GM18502 (cell line): ENCODE measurements at regions not wholly inside any gene's neighbourhood (a gene's known extent, or its start where the extent isn't known, plus 50 kb on each side); places are given as distances from the start of the nearest gene placed in this dataset.
A peak's percentile ranks its signal among the peaks of the same experiment; 100 is the strongest.

Experiments used
- ATAC-seq: cut with Tn5 transposase; IDR thresholded peaks from one replicate; pipeline ENCODE4 v1.9.1; 2021; ENCODE audit warnings: mild to moderate bottlenecking; ENCODE audit not compliant: unreplicated experiment, poor library complexity

- ATAC-seq: no peak
Observed at GRCh38 chr3:104796556-104796955, 570.2 kb upstream of the ALCAM start.

- ATAC-seq: no peak
Observed at GRCh38 chr3:104805042-104805441, 561.7 kb upstream of the ALCAM start.

- no peak for ATAC-seq
Observed at GRCh38 chr3:104805508-104805907, 561.2 kb upstream of the ALCAM start.

GRCh38 chr3:104810896-104811295 lies 555.8 kb upstream of the ALCAM start:
- no peak for ATAC-seq

DNA sequence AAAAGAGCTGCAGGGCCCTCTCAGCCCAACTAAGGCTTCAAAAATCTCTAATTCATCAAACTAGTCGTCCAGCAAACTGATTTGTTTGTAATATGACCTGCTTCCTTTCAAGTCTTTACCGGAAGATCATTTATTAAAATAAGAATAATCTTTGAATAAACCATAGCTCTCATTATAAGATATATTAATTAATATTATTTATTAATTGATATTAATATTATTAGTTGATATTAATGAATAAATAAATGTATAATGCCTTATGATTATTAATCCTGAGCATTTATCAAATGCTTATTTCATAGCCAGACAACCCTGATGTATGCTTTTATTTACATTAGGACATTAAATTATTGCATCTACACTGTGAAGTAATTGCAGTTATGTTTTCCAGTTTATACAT lies 550.7 kb upstream of the ALCAM start:
- no peak for ATAC-seq

GRCh38 chr3:104816716-104817115 lies 550.0 kb upstream of the ALCAM start:
- no peak for ATAC-seq

DNA sequence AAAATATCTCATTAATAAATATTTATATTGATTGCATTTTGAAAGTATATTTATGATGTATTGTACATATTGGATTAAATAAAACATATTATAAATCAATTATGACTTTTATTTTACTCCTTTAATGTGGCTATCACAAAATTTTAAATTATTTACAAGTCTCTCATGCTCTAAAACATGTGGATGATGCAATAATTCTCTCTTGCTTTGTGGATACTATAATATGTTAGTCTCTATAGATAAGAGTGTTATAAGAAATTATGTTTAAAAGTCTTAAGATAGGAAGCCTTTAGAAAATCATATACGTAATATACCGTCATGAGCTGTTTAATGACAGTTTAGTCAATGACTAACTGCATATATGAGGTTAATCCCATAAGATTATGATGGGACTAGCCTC lies 547.4 kb upstream of the ALCAM start:
- no peak for ATAC-seq

DNA sequence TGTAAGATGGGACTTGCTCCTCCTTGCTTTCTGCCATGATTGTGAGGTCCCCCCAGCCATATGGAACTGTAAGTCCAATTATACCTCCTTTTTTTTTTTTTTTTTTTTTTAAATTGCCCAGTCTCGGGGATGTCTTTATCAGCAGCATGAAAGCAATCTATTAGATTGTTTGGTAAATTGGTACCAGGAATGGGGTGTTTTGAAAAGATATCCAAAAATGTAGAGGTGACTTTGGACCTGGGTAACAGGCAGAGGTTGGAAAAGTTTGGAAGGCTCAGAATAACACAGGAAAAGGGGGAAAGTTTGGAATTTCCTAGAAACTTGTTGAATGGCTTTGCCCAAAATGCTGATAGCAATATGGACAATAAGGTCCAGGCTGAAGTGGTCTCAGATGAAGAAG lies 545.8 kb upstream of the ALCAM start:
- no peak for ATAC-seq

- ATAC-seq: no peak
Observed at GRCh38 chr3:104825116-104825515, 541.6 kb upstream of the ALCAM start.

DNA sequence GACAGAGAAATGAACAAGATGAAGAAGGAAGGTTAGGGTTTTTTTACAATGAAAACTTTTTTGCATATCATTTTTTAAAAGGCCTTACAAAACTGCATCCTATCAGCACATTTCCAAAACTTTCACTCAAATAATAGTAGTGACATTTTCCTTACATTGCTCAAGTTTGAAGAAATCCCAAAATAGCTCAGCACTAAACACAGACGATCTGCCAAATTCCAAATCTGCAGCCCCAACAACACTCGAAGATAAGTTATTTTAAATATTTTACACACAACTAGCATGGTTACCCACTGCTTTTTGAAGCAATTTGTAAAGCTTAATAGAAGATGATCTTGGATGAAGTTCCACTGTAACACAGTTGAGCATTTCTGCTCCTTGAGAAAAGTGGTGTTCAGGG lies 535.6 kb upstream of the ALCAM start:
- no peak for ATAC-seq

- ATAC-seq: no peak
Observed at GRCh38 chr3:104832530-104832929, 534.2 kb upstream of the ALCAM start.

DNA sequence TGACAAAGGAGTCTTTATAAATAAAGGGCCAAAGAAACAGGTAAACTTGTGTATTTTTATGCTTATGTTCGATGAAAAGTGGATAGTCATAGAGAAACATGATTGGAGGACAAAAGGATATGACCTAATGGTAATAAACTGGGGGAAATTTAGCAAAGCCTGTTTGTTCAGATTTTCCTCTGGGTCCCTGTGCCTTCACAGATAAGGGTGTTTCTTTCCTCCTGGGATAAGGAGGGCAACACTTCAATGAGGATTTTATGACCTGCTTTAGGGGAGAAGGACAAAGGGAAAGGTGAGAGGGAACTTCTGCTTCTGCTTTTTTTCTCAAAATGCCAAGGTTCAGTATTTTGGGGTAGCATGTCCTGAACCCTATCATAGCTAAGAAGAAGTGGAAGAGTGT lies 531.3 kb upstream of the ALCAM start:
- ATAC-seq: no peak

GRCh38 chr3:104846270-104846669 lies 520.4 kb upstream of the ALCAM start:
- no peak for ATAC-seq

DNA sequence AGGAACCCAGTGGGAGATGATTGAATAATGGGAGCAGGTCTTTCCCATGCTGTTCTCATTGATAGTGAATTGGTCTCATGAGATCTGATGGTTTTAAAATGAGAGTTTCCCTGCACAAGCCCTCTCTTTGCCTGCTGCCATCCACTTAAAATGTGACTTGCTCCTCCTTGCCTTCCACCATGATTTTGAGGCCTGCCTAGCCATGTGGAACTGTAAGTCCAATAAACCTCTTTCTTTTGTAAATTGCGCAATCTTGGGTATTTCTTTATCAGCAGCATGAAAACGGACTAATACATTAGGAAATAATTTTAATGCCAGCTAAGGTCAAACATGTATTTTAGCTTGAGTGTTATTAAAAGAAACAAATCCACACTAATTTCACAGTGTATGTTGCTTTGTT lies 517.6 kb upstream of the ALCAM start:
- ATAC-seq: no peak

DNA sequence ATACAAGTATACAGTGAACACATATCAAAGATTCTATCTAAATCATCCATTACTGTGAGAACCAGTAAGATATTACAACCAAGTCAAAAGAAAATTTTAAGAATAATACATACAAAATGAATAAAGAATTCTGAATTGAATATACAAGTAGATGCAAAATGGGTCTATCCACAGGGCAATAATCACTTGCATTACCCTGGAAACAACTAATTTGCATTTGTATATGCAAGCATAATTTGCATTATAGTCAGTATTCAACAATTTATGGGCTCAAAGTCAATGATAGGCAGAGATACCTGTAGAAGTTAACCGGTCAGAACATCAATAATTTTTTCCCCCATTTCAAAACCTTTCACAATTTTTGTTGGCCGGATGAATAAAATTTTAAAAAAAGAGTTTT lies 512.2 kb upstream of the ALCAM start:
- ATAC-seq: no peak

DNA sequence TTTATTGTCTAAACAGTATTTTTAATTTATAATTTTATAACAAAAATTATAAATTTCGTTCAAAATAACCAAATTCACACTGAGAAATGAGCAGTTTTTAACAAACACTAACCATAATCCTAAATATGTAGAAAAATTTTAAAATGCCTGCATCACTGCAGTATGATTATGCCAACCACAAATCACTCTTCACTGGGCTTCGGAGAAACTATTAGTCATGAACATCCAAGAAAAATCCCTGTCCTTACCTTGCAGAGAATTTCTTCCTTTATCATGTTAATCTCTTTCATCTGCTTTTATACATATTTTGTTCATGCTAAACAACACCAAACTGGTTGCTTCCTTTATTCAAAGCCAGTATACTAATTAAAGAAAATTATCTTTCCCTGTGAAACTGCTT lies 511.0 kb upstream of the ALCAM start:
- ATAC-seq: no peak

GRCh38 chr3:104856741-104857140 lies 510.0 kb upstream of the ALCAM start:
- ATAC-seq: no peak

- no peak for ATAC-seq
Observed at GRCh38 chr3:104868291-104868690, 498.4 kb upstream of the ALCAM start.

- no peak for ATAC-seq
Observed at GRCh38 chr3:104870276-104870675, 496.4 kb upstream of the ALCAM start.

- ATAC-seq: no peak
Observed at GRCh38 chr3:104873331-104873730, 493.4 kb upstream of the ALCAM start.

GRCh38 chr3:104878395-104878794 lies 488.3 kb upstream of the ALCAM start:
- no peak for ATAC-seq

DNA sequence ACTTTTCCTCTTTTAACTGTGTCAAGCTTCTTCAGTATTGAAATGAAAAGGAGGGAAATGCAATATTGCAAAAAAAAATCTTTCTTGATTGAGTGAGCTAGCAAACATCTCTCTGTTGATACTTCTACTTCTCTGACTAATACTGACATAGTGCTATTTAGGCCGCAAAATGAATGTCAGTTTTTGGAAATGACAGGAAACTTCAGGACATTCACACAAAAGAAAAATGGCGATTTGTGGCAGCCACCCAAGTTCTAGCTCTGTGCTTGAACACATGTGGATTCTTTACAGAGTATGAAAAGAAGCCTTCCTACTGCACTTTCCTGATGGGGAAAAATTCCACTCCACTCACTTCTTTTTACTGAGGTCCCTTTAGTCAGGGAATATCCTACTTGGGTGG lies 486.8 kb upstream of the ALCAM start:
- ATAC-seq: no peak

- peak; percentile 42 for ATAC-seq
Observed at GRCh38 chr3:104885214-104885814, 481.4 kb upstream of the ALCAM start.
